ENCODE measurements at regions not wholly inside any gene's neighbourhood (a gene's known extent, or its start where the extent isn't known, plus 50 kb on each side); places are given as distances from the start of the nearest gene placed in this dataset.
A peak's percentile ranks its signal among the peaks of the same experiment; 100 is the strongest.

- no peak for DNase-seq
- Histone ChIP-seq H4K20me1 (ENCODE audit: insufficient read depth, low read length) (no peaks in the 10 kb centered on the region), H3K27ac (ENCODE audit: low read length) (no peak overlapping the region), H3K9me3 (replicated peaks; ENCODE audit: insufficient read depth, low read length) (no peaks in the 10 kb centered on the region), H3K36me3 (replicated peaks; ENCODE audit: insufficient read depth, low read length) (no peaks in the 10 kb centered on the region), H3K9me2 (replicated peaks; ENCODE audit: insufficient read depth, low read length) (no peaks in the 10 kb centered on the region), H3K4me2 (ENCODE audit: low read depth, low read length) (no peak overlapping the region), H3K27me3 (replicated peaks; ENCODE audit: insufficient read depth, low read length) (no peaks in the 10 kb centered on the region), H3K4me1 (ENCODE audit: low read length) (peaks cover 8% of the 10 kb centered on the region), H3K9ac (ENCODE audit: low read length) (no peak overlapping the region), H2AFZ (ENCODE audit: low read length) (no peak overlapping the region), H3F3A (ENCODE audit: insufficient read depth, low read length) (no peaks in the 10 kb centered on the region), H3K4me3 (ENCODE audit: low read length) (no peak overlapping the region), H3K79me2 (ENCODE audit: low read length) (no peaks in the 10 kb centered on the region)
- TF ChIP-seq EZH2phosphoT487 (IDR thresholded peaks at IDR 0.05; ENCODE audit: low read length), result no peak
- no peak for TF ChIP-seq CTCF (IDR thresholded peaks at IDR 0.05; ENCODE audit: low read length)
- no peak for TF ChIP-seq EZH2 (optimal IDR thresholded peaks at IDR 0.05; ENCODE audit: low read depth, low read length)
These were observed 431.5 kb downstream of the LMO4 start for GRCh38 chr1:87760155-87760554.

- Histone ChIP-seq H4K20me1 (ENCODE audit: insufficient read depth, low read length) (no peaks in the 10 kb centered on the region), H3K9me3 (replicated peaks; ENCODE audit: insufficient read depth, low read length) (no peaks in the 10 kb centered on the region), H3F3A (ENCODE audit: insufficient read depth, low read length) (no peaks in the 10 kb centered on the region), H3K27me3 (replicated peaks; ENCODE audit: insufficient read depth, low read length) (no peaks in the 10 kb centered on the region), H3K9ac (ENCODE audit: low read length) (no peak overlapping the region), H3K9me2 (replicated peaks; ENCODE audit: insufficient read depth, low read length) (no peaks in the 10 kb centered on the region), H3K36me3 (replicated peaks; ENCODE audit: insufficient read depth, low read length) (no peaks in the 10 kb centered on the region), H3K4me2 (ENCODE audit: low read depth, low read length) (no peak overlapping the region), H3K4me1 (ENCODE audit: low read length) (peaks cover 8% of the 10 kb centered on the region), H2AFZ (ENCODE audit: low read length) (no peak overlapping the region), H3K79me2 (ENCODE audit: low read length) (no peaks in the 10 kb centered on the region), H3K27ac (ENCODE audit: low read length) (no peak overlapping the region), H3K4me3 (ENCODE audit: low read length) (no peak overlapping the region)
- TF ChIP-seq EZH2phosphoT487 (IDR thresholded peaks at IDR 0.05; ENCODE audit: low read length) (no peak), EZH2 (optimal IDR thresholded peaks at IDR 0.05; ENCODE audit: low read depth, low read length) (no peak), CTCF (IDR thresholded peaks at IDR 0.05; ENCODE audit: low read length) (no peak)
- DNase-seq, result no peak
These were observed 432.0 kb downstream of the LMO4 start for GRCh38 chr1:87760654-87761053.

- peak overlapping the region; percentile 43 for H3K4me2 ChIP-seq (ENCODE audit: low read depth, low read length)
- H3K9ac ChIP-seq (ENCODE audit: low read length), result no peak overlapping the region
- H3K9me2 ChIP-seq (replicated peaks; ENCODE audit: insufficient read depth, low read length), result no peaks in the 10 kb centered on the region
- peak; percentile 63 for DNase-seq
- H3K4me1 ChIP-seq (ENCODE audit: low read length), result peaks cover 8% of the 10 kb centered on the region
- H3K9me3 ChIP-seq (replicated peaks; ENCODE audit: insufficient read depth, low read length), result no peaks in the 10 kb centered on the region
- no peaks in the 10 kb centered on the region for H3K27me3 ChIP-seq (replicated peaks; ENCODE audit: insufficient read depth, low read length)
- no peaks in the 10 kb centered on the region for H3F3A ChIP-seq (ENCODE audit: insufficient read depth, low read length)
- TF ChIP-seq EZH2 (optimal IDR thresholded peaks at IDR 0.05; ENCODE audit: low read depth, low read length) (no peak), EZH2phosphoT487 (IDR thresholded peaks at IDR 0.05; ENCODE audit: low read length) (no peak), CTCF (IDR thresholded peaks at IDR 0.05; ENCODE audit: low read length) (no peak)
- peak overlapping the region; percentile 78 for H2AFZ ChIP-seq (ENCODE audit: low read length)
- H3K27ac ChIP-seq (ENCODE audit: low read length), result peak overlapping the region; percentile 49; the same call in 1 of the 2 replicates
- no peaks in the 10 kb centered on the region for H3K36me3 ChIP-seq (replicated peaks; ENCODE audit: insufficient read depth, low read length)
- peak overlapping the region; percentile 2; the same call in 1 of the 2 replicates for H3K4me3 ChIP-seq (ENCODE audit: low read length)
- no peaks in the 10 kb centered on the region for H4K20me1 ChIP-seq (ENCODE audit: insufficient read depth, low read length)
- H3K79me2 ChIP-seq (ENCODE audit: low read length), result no peaks in the 10 kb centered on the region
These were observed 434.8 kb downstream of the LMO4 start for GRCh38 chr1:87763483-87763882.
